Jurkat, Clone E6-1 (cell line): ENCODE measurements at regions not wholly inside any gene's neighbourhood (a gene's known extent, or its start where the extent isn't known, plus 50 kb on each side); places are given as distances from the start of the nearest gene placed in this dataset.
A peak's percentile ranks its signal among the peaks of the same experiment; 100 is the strongest.

Source experiments
- DNase-seq: peaks from one replicate; pipeline ENCODE4 v3.0.0-alpha.2; 2011; ENCODE audit warnings: low read depth, low spot score
- H3K4me3 ChIP-seq: 2 replicates; pipeline ENCODE4 v1.5.1; 2011; ENCODE audit warnings: mild to moderate bottlenecking, low read length, control low read depth, moderate library complexity

DNA sequence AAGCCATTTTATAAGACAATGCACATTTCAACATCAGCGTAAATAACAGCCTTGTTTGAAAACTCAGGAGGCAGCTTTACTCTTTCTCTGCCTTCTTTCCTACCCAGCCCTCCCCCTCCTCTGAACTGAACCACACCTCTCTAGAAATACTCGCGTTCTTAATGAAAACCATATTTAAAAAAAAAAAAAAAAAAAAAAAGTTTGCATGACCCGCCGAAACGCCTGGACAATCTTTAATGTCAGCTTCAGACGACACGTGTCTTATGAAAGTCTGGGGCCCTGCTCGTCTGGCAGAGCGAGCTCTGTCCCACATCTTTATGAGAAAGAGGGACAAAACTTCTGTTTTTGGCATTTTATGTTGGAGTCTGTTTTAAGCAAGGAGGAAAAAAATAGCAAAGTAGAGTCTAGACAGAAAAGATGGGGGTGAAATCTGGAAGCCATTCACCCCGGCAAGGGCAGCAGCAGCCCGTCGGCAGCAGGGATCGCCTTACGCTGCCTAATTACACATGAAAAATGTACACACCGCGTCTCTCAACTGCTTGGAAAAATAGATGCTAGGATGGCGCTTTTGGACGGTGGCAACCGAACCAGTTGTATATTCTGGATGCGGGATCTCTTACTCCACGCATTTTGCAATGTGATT is 130.4 kb upstream of the ETS2 start:
- no peak for DNase-seq
- no peak overlapping the region for H3K4me3 ChIP-seq

- no peak overlapping the region for H3K4me3 ChIP-seq
- DNase-seq: no peak
Measured at GRCh38 chr21:38678827-38679226, 126.9 kb upstream of the ETS2 start.

GRCh38 chr21:38679534-38679933 is 126.2 kb upstream of the ETS2 start:
- no peak for DNase-seq
- H3K4me3 ChIP-seq: no peak overlapping the region

- no peak overlapping the region for H3K4me3 ChIP-seq
- DNase-seq: no peak
Measured at GRCh38 chr21:38680401-38680800, 125.3 kb upstream of the ETS2 start.

DNA sequence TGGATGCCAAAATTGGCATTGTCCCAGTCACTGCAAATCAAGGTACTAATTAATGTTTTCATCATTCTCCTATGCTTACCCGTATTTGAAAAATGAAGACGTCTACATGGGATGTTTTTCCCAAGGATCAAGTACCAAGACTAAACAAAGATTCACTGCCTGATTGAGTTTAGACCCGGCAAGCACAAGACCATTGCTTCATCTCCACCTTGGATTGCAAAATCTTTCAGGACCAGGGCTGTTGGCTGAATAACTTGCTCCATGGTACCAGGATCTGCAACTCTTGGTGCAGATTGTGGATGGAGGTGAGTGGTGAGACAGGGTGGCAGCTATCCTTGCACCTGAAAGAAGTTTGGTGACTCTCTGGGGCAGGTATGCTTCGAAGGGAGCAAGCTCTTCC is 122.5 kb upstream of the ETS2 start:
- no peak overlapping the region for H3K4me3 ChIP-seq
- no peak for DNase-seq

GRCh38 chr21:38688068-38688467 is 117.7 kb upstream of the ETS2 start:
- DNase-seq: no peak
- H3K4me3 ChIP-seq: no peak overlapping the region

GRCh38 chr21:38691631-38692030 is 114.1 kb upstream of the ETS2 start:
- no peak for DNase-seq
- no peak overlapping the region for H3K4me3 ChIP-seq

- no peak for DNase-seq
- H3K4me3 ChIP-seq: no peak overlapping the region
Measured at GRCh38 chr21:38696579-38696978, 109.2 kb upstream of the ETS2 start.

- no peak for DNase-seq
- no peak overlapping the region for H3K4me3 ChIP-seq
Measured at GRCh38 chr21:38699048-38699447, 106.7 kb upstream of the ETS2 start.

DNA sequence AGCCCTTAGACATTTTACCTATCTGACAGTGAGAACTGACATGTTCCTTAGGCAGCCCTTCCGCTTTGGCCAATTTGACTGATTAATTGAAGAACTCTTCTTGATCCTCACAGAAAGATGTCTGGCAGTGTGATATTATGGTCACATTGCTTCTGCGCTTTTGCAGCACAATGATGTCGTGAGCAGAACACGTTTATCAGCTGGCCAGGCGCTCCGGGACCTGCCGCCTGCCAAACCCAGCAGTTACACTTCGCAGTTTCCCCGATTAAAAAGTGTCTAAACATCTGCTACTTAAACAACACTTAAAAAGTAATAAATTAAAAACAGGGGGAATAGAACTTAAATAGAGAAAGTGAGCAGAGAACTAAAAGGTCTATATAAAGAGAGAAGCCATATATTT is 103.5 kb upstream of the ETS2 start:
- no peak overlapping the region for H3K4me3 ChIP-seq
- DNase-seq: no peak

- no peak for DNase-seq
- H3K4me3 ChIP-seq: no peak overlapping the region
Measured at GRCh38 chr21:38709876-38710275, 95.9 kb upstream of the ETS2 start.

GRCh38 chr21:38712071-38712470 is 93.7 kb upstream of the ETS2 start:
- DNase-seq: peak; percentile 60

DNA sequence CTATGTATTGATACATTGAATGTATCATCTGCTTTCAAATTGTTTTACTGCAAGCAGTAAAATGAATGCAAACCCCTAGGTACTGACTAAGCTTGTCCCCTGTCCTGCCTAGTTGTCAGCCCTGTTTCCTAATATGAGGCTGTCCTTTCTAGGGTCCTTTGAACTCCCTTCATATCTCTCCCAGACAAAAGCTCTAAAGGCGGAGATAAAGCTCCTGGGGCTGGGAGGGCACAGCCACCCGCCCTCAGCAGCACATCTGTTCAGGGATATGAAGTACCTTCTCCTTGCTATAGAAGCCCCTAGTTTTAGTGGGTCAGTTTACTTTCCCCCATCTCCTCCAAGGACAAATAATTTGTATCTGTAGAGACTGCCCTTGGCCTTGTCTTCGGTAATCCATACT is 93.1 kb upstream of the ETS2 start:
- no peak for DNase-seq
- H3K4me3 ChIP-seq: no peak overlapping the region

More at GRCh38 chr21:38712071-38712470, 93.7 kb upstream of the ETS2 start:
- H3K4me3 ChIP-seq: no peak overlapping the region

DNA sequence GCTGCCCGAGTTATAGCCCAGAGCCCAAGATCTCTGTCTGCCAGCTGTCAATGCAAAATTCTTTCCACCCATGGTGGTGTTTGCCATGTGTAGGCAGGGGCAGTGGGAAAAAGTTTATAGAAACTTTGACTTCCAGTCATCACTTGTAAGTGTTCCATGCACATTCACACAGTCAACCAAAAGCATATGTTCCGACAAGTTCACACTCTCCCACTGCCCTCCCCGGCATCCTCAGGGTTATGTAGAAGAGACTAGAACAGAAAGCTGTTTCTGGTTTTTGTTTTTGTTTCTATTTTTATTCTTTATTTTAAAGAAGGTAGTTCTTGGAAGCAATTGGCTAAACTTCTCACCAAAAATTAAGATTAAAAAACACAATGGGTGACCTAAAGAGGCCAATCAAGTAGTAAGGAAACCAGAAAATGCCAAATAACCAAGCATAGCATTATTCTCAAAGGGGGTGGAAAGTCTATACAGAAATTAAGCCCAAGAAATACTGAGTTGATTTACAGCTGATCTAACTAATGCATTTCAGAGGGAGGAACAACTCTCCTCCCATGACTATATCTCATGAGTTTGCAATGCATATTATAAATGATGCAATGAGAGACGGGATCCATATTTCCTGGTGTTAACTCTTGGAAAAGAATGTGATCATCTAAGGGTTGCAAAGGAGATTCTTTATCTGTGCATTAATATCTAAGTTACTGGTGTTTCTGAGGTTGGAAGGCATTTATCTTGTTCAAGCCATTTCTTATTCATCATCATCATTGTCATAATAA is 91.5 kb upstream of the ETS2 start:
- no peak for DNase-seq
- no peak overlapping the region for H3K4me3 ChIP-seq

DNA sequence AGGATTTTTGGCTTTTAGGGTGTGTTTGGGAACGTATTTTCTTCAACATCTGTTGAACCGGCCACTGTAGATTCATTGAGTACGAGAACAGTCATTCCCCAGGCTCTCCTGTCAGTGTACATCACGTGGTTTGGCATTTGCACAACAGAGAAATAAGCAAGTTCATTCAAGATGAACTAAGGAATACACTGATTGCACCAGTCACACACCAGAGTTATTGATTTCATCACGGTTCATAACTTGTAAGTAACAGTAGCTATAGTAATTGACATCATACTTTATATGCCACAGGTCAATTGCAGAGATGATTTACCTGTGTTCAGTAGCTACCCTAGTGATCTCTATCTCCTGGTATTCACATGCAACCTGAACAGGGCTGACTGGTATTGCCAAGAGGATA is 90.7 kb upstream of the ETS2 start:
- H3K4me3 ChIP-seq: no peak overlapping the region
- DNase-seq: no peak

DNA sequence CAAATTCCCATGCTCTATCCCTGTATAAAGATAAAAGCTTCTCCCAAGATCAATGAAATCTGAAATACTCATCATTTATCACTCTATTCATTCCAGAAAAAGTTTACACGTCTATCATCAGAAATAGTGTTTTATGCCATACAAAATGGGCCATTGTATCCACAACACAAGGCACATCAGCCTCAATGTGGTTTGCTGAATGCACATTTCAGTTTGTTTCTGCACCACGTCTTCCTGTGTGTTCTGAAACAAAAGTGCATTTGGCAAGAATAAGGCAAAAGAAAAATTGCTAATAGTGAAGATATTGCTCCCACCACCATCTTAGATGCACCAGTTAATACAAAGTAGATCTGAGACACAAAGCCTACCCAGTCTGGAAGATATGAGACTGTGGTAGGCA is 89.6 kb upstream of the ETS2 start:
- DNase-seq: peak; percentile 62
- no peak overlapping the region for H3K4me3 ChIP-seq

- H3K4me3 ChIP-seq: no peak overlapping the region
- DNase-seq: no peak
Measured at GRCh38 chr21:38716942-38717341, 88.8 kb upstream of the ETS2 start.

DNA sequence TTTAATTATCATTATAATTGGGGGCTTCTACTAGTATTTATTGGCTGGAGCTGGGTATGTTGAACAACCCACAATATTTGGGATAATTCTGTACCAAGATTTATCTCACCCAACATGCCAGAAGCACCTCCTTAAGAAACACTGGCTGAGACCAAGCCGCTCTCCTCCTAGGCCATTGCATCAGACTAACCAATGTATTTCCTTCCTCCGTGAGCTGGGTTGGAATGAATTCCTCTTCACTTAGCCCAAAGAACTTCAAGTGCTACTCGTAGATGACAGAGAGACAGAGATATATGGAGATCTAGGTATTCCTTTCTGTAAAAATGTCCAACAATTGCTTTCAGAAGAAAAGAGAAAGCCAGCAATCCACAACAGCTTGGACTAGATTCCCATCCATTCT is 87.2 kb upstream of the ETS2 start:
- H3K4me3 ChIP-seq: no peak overlapping the region
- DNase-seq: no peak

GRCh38 chr21:38720074-38720473 is 85.7 kb upstream of the ETS2 start:
- DNase-seq: no peak
- H3K4me3 ChIP-seq: no peak overlapping the region

- H3K4me3 ChIP-seq: no peak overlapping the region
- DNase-seq: no peak
Measured at GRCh38 chr21:38721055-38721454, 84.7 kb upstream of the ETS2 start.

DNA sequence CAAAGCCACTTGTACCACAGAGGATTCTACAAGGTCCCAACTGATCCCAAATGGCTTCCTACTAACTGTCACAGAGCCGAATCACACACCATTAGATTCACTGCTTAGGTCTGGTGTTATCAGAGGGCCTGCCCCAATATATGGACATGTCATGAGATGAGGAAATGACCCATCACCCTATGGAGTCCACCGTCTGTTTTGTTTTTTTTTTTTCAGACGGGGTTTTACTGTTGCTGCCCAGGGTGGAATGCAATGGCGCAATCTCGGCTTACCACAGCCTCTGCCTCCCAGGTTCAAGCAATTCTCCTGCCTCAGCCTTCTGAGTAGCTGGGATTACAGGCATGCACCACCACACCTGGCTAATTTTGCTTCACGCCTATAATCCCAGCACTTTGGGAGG is 83.8 kb upstream of the ETS2 start:
- no peak overlapping the region for H3K4me3 ChIP-seq
- no peak for DNase-seq
